ENCODE measurements at regions not wholly inside any gene's neighbourhood (a gene's known extent, or its start where the extent isn't known, plus 50 kb on each side); places are given as distances from the start of the nearest gene placed in this dataset.
"Not testable (repeated sequence)": the region's sequence is repeated elsewhere in the genome, so short reads cannot be mapped to it uniquely, and the experiment has no call there.

GRCh38 chr7:17097668-17098297, 200.7 kb upstream of the AHR start:
- Mint-ChIP-seq H3K27ac (ENCODE audit: unreplicated experiment) (no peak overlapping the region), H3K27me3 (ENCODE audit: low read depth) (no peaks in the 10 kb centered on the region), H3K36me3 (ENCODE audit: low read depth) (no peaks in the 10 kb centered on the region), H3K9me3 (peaks cover 4% of the 10 kb centered on the region), H3K4me3 (no peak overlapping the region), H3K4me1 (no peaks in the 10 kb centered on the region)
- no peak for DNase-seq (ENCODE audit: low read depth, low spot score)
- TF ChIP-seq CTCF (conservative IDR thresholded peaks at IDR 0.05) = no peak

GRCh38 chr7:17098515-17098914, 199.9 kb upstream of the AHR start:
- H3K27me3 Mint-ChIP-seq (ENCODE audit: low read depth) = no peaks in the 10 kb centered on the region
- DNase-seq (ENCODE audit: low read depth, low spot score) = no peak
- no peak overlapping the region for H3K27ac Mint-ChIP-seq (ENCODE audit: unreplicated experiment)
- H3K4me1 Mint-ChIP-seq = no peaks in the 10 kb centered on the region
- no peak for TF ChIP-seq CTCF (conservative IDR thresholded peaks at IDR 0.05)
- H3K9me3 Mint-ChIP-seq = peaks cover 4% of the 10 kb centered on the region
- no peaks in the 10 kb centered on the region for H3K36me3 Mint-ChIP-seq (ENCODE audit: low read depth)
- H3K4me3 Mint-ChIP-seq = no peak overlapping the region

- no peak for DNase-seq (ENCODE audit: low read depth, low spot score)
- Mint-ChIP-seq H3K36me3 (ENCODE audit: low read depth) (no peaks in the 10 kb centered on the region), H3K9me3 (peaks cover 4% of the 10 kb centered on the region), H3K27ac (ENCODE audit: unreplicated experiment) (no peak overlapping the region), H3K27me3 (ENCODE audit: low read depth) (no peaks in the 10 kb centered on the region), H3K4me1 (no peaks in the 10 kb centered on the region), H3K4me3 (no peak overlapping the region)
- no peak for TF ChIP-seq CTCF (conservative IDR thresholded peaks at IDR 0.05)
These were observed 199.1 kb upstream of the AHR start for GRCh38 chr7:17099083-17099973.

GRCh38 chr7:17099974-17100509, 198.4 kb upstream of the AHR start:
- not testable (repeated sequence) for H3K9me3 Mint-ChIP-seq; DNase-seq (ENCODE audit: low read depth, low spot score); H3K4me3 Mint-ChIP-seq; H3K36me3 Mint-ChIP-seq (ENCODE audit: low read depth); H3K27me3 Mint-ChIP-seq (ENCODE audit: low read depth); H3K4me1 Mint-ChIP-seq; H3K27ac Mint-ChIP-seq (ENCODE audit: unreplicated experiment)

GRCh38 chr7:17101207-17101696, 197.2 kb upstream of the AHR start:
- peaks cover 4% of the 10 kb centered on the region for H3K9me3 Mint-ChIP-seq
- H3K27me3 Mint-ChIP-seq (ENCODE audit: low read depth) = no peaks in the 10 kb centered on the region
- DNase-seq (ENCODE audit: low read depth, low spot score) = no peak
- H3K4me1 Mint-ChIP-seq = no peaks in the 10 kb centered on the region
- no peak for TF ChIP-seq CTCF (conservative IDR thresholded peaks at IDR 0.05)
- H3K27ac Mint-ChIP-seq (ENCODE audit: unreplicated experiment) = no peak overlapping the region
- no peaks in the 10 kb centered on the region for H3K36me3 Mint-ChIP-seq (ENCODE audit: low read depth)
- no peak overlapping the region for H3K4me3 Mint-ChIP-seq

GRCh38 chr7:17103170-17103569, 195.3 kb upstream of the AHR start:
- Mint-ChIP-seq H3K36me3 (ENCODE audit: low read depth) (no peaks in the 10 kb centered on the region), H3K27ac (ENCODE audit: unreplicated experiment) (no peak overlapping the region), H3K9me3 (peaks cover 4% of the 10 kb centered on the region), H3K4me3 (no peak overlapping the region), H3K27me3 (ENCODE audit: low read depth) (no peaks in the 10 kb centered on the region), H3K4me1 (no peaks in the 10 kb centered on the region)
- DNase-seq (ENCODE audit: low read depth, low spot score) = no peak
- no peak for TF ChIP-seq CTCF (conservative IDR thresholded peaks at IDR 0.05)
